ENCODE measurements at regions not wholly inside any gene's neighbourhood (a gene's known extent, or its start where the extent isn't known, plus 50 kb on each side); places are given as distances from the start of the nearest gene placed in this dataset.

- TF ChIP-seq SIN3A (IDR thresholded peaks at IDR 0.05; ENCODE audit: borderline replicate concordance, insufficient read depth, low read length) (no peak), POLR2AphosphoS5 (IDR thresholded peaks at IDR 0.05; ENCODE audit: low read depth, low read length) (no peak), TAF1 (IDR thresholded peaks at IDR 0.05; ENCODE audit: borderline replicate concordance, insufficient read depth, low read length) (no peak), FOXP2 (optimal IDR thresholded peaks at IDR 0.05; ENCODE audit: borderline replicate concordance, extremely low read depth, extremely low read length, insufficient read depth) (no peak), REST (IDR thresholded peaks at IDR 0.05; ENCODE audit: insufficient read depth in 1 of 2, low read depth in 2 of 2, low read length in 2 of 2) (no peak)
Measured at GRCh38 chr17:36741019-36741902, 139.9 kb downstream of the MRM1 start.

- TF ChIP-seq FOXP2 (optimal IDR thresholded peaks at IDR 0.05; ENCODE audit: borderline replicate concordance, extremely low read depth, extremely low read length, insufficient read depth) (no peak), POLR2AphosphoS5 (IDR thresholded peaks at IDR 0.05; ENCODE audit: low read depth, low read length) (no peak)
Measured at GRCh38 chr17:36742267-36743000, 141.1 kb downstream of the MRM1 start.

- TF ChIP-seq POLR2AphosphoS5 (IDR thresholded peaks at IDR 0.05; ENCODE audit: low read depth, low read length), result no peak
- no peak for TF ChIP-seq REST (IDR thresholded peaks at IDR 0.05; ENCODE audit: insufficient read depth in 1 of 2, low read depth in 2 of 2, low read length in 2 of 2)
- TF ChIP-seq TAF1 (IDR thresholded peaks at IDR 0.05; ENCODE audit: borderline replicate concordance, insufficient read depth, low read length), result no peak
- TF ChIP-seq FOXP2 (optimal IDR thresholded peaks at IDR 0.05; ENCODE audit: borderline replicate concordance, extremely low read depth, extremely low read length, insufficient read depth), result no peak
- TF ChIP-seq SIN3A (IDR thresholded peaks at IDR 0.05; ENCODE audit: borderline replicate concordance, insufficient read depth, low read length), result no peak
Measured at GRCh38 chr17:36743130-36743529, 141.7 kb downstream of the MRM1 start.

- no peak for TF ChIP-seq POLR2AphosphoS5 (IDR thresholded peaks at IDR 0.05; ENCODE audit: low read depth, low read length)
- TF ChIP-seq TAF1 (IDR thresholded peaks at IDR 0.05; ENCODE audit: borderline replicate concordance, insufficient read depth, low read length), result no peak
- TF ChIP-seq FOXP2 (optimal IDR thresholded peaks at IDR 0.05; ENCODE audit: borderline replicate concordance, extremely low read depth, extremely low read length, insufficient read depth), result no peak
- no peak for TF ChIP-seq SIN3A (IDR thresholded peaks at IDR 0.05; ENCODE audit: borderline replicate concordance, insufficient read depth, low read length)
- TF ChIP-seq REST (IDR thresholded peaks at IDR 0.05; ENCODE audit: insufficient read depth in 1 of 2, low read depth in 2 of 2, low read length in 2 of 2), result no peak
Measured at GRCh38 chr17:36746381-36747053, 145.1 kb downstream of the MRM1 start.

- no peak for TF ChIP-seq REST (IDR thresholded peaks at IDR 0.05; ENCODE audit: insufficient read depth in 1 of 2, low read depth in 2 of 2, low read length in 2 of 2)
Measured at GRCh38 chr17:36747861-36748260, 146.5 kb downstream of the MRM1 start.
